ENCODE measurements at regions not wholly inside any gene's neighbourhood (a gene's known extent, or its start where the extent isn't known, plus 50 kb on each side); places are given as distances from the start of the nearest gene placed in this dataset.

- intact Hi-C loops (cut with DNase I; ENCODE audit: low total_unique reads) = no loop called here
- DNase-seq = no peak
Observed at GRCh38 chr3:81861593-81861992, 100.1 kb upstream of the GBE1 start.

GRCh38 chr3:81859524-81859923 lies 98.1 kb upstream of the GBE1 start:
- Histone ChIP-seq H3K4me3 (no peak overlapping the region), H3K9me3 (no peaks in the 10 kb centered on the region), H3K27me3 (no peaks in the 10 kb centered on the region), H3K27ac (no peak overlapping the region), H3K36me3 (no peaks in the 10 kb centered on the region), H3K4me1 (no peaks in the 10 kb centered on the region)
- TF ChIP-seq POLR2A (IDR thresholded peaks at IDR 0.05) (no peak), CTCF (IDR thresholded peaks at IDR 0.05 in 4 of 5, conservative IDR thresholded peaks at IDR 0.05 in 1 of 5) (no peak)
- in situ Hi-C loops (cut with MboI; ENCODE audit: low sequenced_read_pairs in 4 of 4) = loop anchor here in 1 of 4 donors (25.0 kb wide), 1 partner anchor 278 kb away; no protein-coding TSS in a partner anchor
- ATAC-seq (no peak), DNase-seq (no peak)
- intact Hi-C loops (cut with DNase I; ENCODE audit: low total_unique reads) = no loop called here

More at GRCh38 chr3:81861593-81861992, 100.1 kb upstream of the GBE1 start:
- TF ChIP-seq CTCF (IDR thresholded peaks at IDR 0.05 in 4 of 5, conservative IDR thresholded peaks at IDR 0.05 in 1 of 5) (no peak), POLR2A (IDR thresholded peaks at IDR 0.05) (no peak)
- no peak for ATAC-seq
- H3K4me1 ChIP-seq = no peaks in the 10 kb centered on the region
- H3K27me3 ChIP-seq = no peaks in the 10 kb centered on the region
- in situ Hi-C loops (cut with MboI; ENCODE audit: low sequenced_read_pairs in 4 of 4) = loop anchor here in 1 of 4 donors (25.0 kb wide), 1 partner anchor 276 kb away; no protein-coding TSS in a partner anchor
- H3K36me3 ChIP-seq = no peaks in the 10 kb centered on the region
- no peak overlapping the region for H3K4me3 ChIP-seq
- no peaks in the 10 kb centered on the region for H3K9me3 ChIP-seq
- H3K27ac ChIP-seq = no peak overlapping the region

- in situ Hi-C loops (cut with MboI; ENCODE audit: low sequenced_read_pairs in 4 of 4) (loop anchor here in 1 of 4 donors (25.0 kb wide), 1 partner anchor 284 kb away; no protein-coding TSS in a partner anchor), intact Hi-C loops (cut with DNase I; ENCODE audit: low total_unique reads) (no loop called here)
- Histone ChIP-seq H3K36me3 (no peaks in the 10 kb centered on the region), H3K27ac (no peak overlapping the region), H3K4me3 (no peak overlapping the region), H3K27me3 (no peaks in the 10 kb centered on the region), H3K9me3 (no peaks in the 10 kb centered on the region), H3K4me1 (no peaks in the 10 kb centered on the region)
- DNase-seq = no peak
- ATAC-seq = no peak
- TF ChIP-seq POLR2A (IDR thresholded peaks at IDR 0.05) (no peak), CTCF (IDR thresholded peaks at IDR 0.05 in 4 of 5, conservative IDR thresholded peaks at IDR 0.05 in 1 of 5) (no peak)
Observed at GRCh38 chr3:81853431-81853830, 92.0 kb upstream of the GBE1 start.

GRCh38 chr3:81851176-81851575 lies 89.7 kb upstream of the GBE1 start:
- H3K4me1 ChIP-seq = no peaks in the 10 kb centered on the region
- H3K27me3 ChIP-seq = no peaks in the 10 kb centered on the region
- no peak for DNase-seq
- H3K27ac ChIP-seq = no peak overlapping the region
- intact Hi-C loops (cut with DNase I; ENCODE audit: low total_unique reads) = no loop called here
- H3K36me3 ChIP-seq = no peaks in the 10 kb centered on the region
- in situ Hi-C loops (cut with MboI; ENCODE audit: low sequenced_read_pairs in 4 of 4) = loop anchor here in 1 of 4 donors (25.0 kb wide), 1 partner anchor 286 kb away; no protein-coding TSS in a partner anchor
- ATAC-seq = no peak
- no peak overlapping the region for H3K4me3 ChIP-seq
- no peak for TF ChIP-seq POLR2A (IDR thresholded peaks at IDR 0.05)
- no peak for TF ChIP-seq CTCF (IDR thresholded peaks at IDR 0.05 in 4 of 5, conservative IDR thresholded peaks at IDR 0.05 in 1 of 5)
- no peaks in the 10 kb centered on the region for H3K9me3 ChIP-seq

GRCh38 chr3:81846988-81847387 lies 85.5 kb upstream of the GBE1 start:
- ATAC-seq (no peak), DNase-seq (no peak)
- Histone ChIP-seq H3K4me3 (no peak overlapping the region), H3K36me3 (no peaks in the 10 kb centered on the region), H3K27me3 (no peaks in the 10 kb centered on the region), H3K4me1 (peaks cover 0 to under 1% of the 10 kb centered on the region in 2 donors), H3K27ac (no peak overlapping the region), H3K9me3 (no peaks in the 10 kb centered on the region)
- in situ Hi-C loops (cut with MboI; ENCODE audit: low sequenced_read_pairs in 4 of 4) = no loop called here
- intact Hi-C loops (cut with DNase I; ENCODE audit: low total_unique reads) = no loop called here
- TF ChIP-seq CTCF (IDR thresholded peaks at IDR 0.05 in 4 of 5, conservative IDR thresholded peaks at IDR 0.05 in 1 of 5) (no peak), POLR2A (IDR thresholded peaks at IDR 0.05) (no peak)
